ENCODE measurements at regions not wholly inside any gene's neighbourhood (a gene's known extent, or its start where the extent isn't known, plus 50 kb on each side); places are given as distances from the start of the nearest gene placed in this dataset.

DNA sequence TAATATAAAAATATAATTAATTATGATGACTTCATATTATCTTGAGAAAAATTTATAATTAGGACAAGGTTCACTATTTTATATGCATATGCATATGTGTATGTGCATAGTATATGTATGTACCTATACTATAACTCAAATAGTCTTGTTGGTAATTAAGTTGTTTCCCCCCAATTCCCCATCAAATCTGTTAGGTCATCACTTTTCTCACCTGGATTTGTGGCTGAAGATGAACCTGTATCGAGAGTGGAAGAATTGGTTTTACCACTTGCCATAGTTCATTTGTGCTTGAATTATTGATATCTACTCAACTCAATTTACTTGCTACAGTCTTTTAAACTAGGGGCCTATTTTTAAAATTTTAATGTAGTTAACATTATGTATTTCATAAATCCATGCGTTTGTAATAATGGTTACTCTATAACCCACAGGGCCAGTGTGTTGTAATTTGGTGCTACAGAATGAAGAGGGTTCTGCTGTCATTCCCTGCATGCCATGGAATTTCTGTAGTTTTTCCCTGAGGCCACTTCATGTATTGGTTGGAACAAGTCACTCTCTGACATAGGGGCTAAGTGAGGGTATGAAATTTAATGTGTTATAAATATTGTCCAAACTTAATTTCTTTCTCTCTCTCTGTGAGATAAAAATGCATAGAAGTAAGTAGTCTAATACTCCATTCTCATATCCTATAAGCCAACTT is 74.9 kb downstream of the TAF11L14 start:
- ChIA-PET CTCF (ENCODE audit: low intra/inter-chr PET ratio, low total read pairs) (no interaction called here), POLR2A (no interaction called here)
- H3K4me1 ChIP-seq (ENCODE audit: insufficient read depth, low read length): no peaks in the 10 kb centered on the region
- H3K4me2 ChIP-seq (ENCODE audit: low read depth, low read length): no peak overlapping the region
- no peaks in the 10 kb centered on the region for H3K79me2 ChIP-seq (ENCODE audit: insufficient read depth, low read length)
- H3K9ac ChIP-seq (ENCODE audit: insufficient read depth, low read depth, low read length): no peak overlapping the region
- H3K4me3 ChIP-seq (replicated peaks in 1 of 3; ENCODE audit: insufficient read depth in 1 of 3, low read depth in 2 of 3, low read length in 3 of 3): no peak overlapping the region
- no peak for DNase-seq (ENCODE audit: low spot score)
- in situ Hi-C loops (cut with HindIII; ENCODE audit: extremely low pct_ligation_motif_present, low pct_unique_long_range_greater_than_20kb): no loop called here
- BruUV-seq (replicated peaks): no TSS peak
- H2AFZ ChIP-seq (ENCODE audit: low read length): no peak overlapping the region
- intact Hi-C loops (cut with micrococcal nuclease; ENCODE audit: unreplicated experiment): no loop called here
- H4K20me1 ChIP-seq (ENCODE audit: insufficient read depth, low read length): no peaks in the 10 kb centered on the region
- FAIRE-seq: no peak
- H3K27me3 ChIP-seq (ENCODE audit: control insufficient read depth in 1 of 2, insufficient read depth in 2 of 2, low read length in 2 of 2): no peaks in the 10 kb centered on the region; a peak in 1 of 5 replicates
- no peak for ATAC-seq
- H3K9me3 ChIP-seq (ENCODE audit: low read length): peaks cover 41% of the 10 kb centered on the region
- TF ChIP-seq HOXA3 (CRISPR knock-in tag; IDR thresholded peaks at IDR 0.05) (no peak), MAFF (IDR thresholded peaks at IDR 0.05; ENCODE audit: low read depth, low read length) (peak; percentile 58), MAFK (conservative IDR thresholded peaks at IDR 0.05 in 1 of 2, IDR thresholded peaks at IDR 0.05 in 1 of 2; ENCODE audit: low read length in 2 of 2) (peak; percentile 75 to 79)
- WGBS (ENCODE audit: low lambda C conversion rate): 0% methylated on average over 2 of the region's 2 CpGs
- no peaks in the 10 kb centered on the region for H3K36me3 ChIP-seq (replicated peaks in 1 of 2; ENCODE audit: control insufficient read depth in 1 of 2, insufficient read depth in 2 of 2, low read length in 2 of 2)
- H3K27ac ChIP-seq (ENCODE audit: extremely low read length, insufficient read depth, low read length): no peak overlapping the region

GRCh38 chr5:17713301-17713700 is 79.0 kb downstream of the TAF11L14 start:
- in situ Hi-C loops (cut with HindIII; ENCODE audit: extremely low pct_ligation_motif_present, low pct_unique_long_range_greater_than_20kb): no loop called here
- FAIRE-seq: no peak
- H3K27me3 ChIP-seq (ENCODE audit: control insufficient read depth in 1 of 2, insufficient read depth in 2 of 2, low read length in 2 of 2): no peaks in the 10 kb centered on the region; a peak in 1 of 5 replicates
- ChIA-PET POLR2A (no interaction called here), CTCF (ENCODE audit: low intra/inter-chr PET ratio, low total read pairs) (no interaction called here)
- no peaks in the 10 kb centered on the region for H3K4me1 ChIP-seq (ENCODE audit: insufficient read depth, low read length)
- no peaks in the 10 kb centered on the region for H4K20me1 ChIP-seq (ENCODE audit: insufficient read depth, low read length)
- no peak overlapping the region for H3K4me3 ChIP-seq (replicated peaks in 1 of 3; ENCODE audit: insufficient read depth in 1 of 3, low read depth in 2 of 3, low read length in 3 of 3)
- H3K79me2 ChIP-seq (ENCODE audit: insufficient read depth, low read length): no peaks in the 10 kb centered on the region
- H3K9me3 ChIP-seq (ENCODE audit: low read length): peaks cover 43% of the 10 kb centered on the region
- H2AFZ ChIP-seq (ENCODE audit: low read length): no peak overlapping the region
- H3K9ac ChIP-seq (ENCODE audit: insufficient read depth, low read depth, low read length): no peak overlapping the region
- no peaks in the 10 kb centered on the region for H3K36me3 ChIP-seq (replicated peaks in 1 of 2; ENCODE audit: control insufficient read depth in 1 of 2, insufficient read depth in 2 of 2, low read length in 2 of 2)
- TF ChIP-seq TOE1 (CRISPR knock-in tag; IDR thresholded peaks at IDR 0.05) (no peak), ZNF34 (CRISPR knock-in tag; IDR thresholded peaks at IDR 0.05; ENCODE audit: borderline replicate concordance) (no peak), ZNF24 (IDR thresholded peaks at IDR 0.05) (no peak), ETV6 (CRISPR knock-in tag; conservative IDR thresholded peaks at IDR 0.05) (no peak)
- TF ChIP-seq, protein P1, sequence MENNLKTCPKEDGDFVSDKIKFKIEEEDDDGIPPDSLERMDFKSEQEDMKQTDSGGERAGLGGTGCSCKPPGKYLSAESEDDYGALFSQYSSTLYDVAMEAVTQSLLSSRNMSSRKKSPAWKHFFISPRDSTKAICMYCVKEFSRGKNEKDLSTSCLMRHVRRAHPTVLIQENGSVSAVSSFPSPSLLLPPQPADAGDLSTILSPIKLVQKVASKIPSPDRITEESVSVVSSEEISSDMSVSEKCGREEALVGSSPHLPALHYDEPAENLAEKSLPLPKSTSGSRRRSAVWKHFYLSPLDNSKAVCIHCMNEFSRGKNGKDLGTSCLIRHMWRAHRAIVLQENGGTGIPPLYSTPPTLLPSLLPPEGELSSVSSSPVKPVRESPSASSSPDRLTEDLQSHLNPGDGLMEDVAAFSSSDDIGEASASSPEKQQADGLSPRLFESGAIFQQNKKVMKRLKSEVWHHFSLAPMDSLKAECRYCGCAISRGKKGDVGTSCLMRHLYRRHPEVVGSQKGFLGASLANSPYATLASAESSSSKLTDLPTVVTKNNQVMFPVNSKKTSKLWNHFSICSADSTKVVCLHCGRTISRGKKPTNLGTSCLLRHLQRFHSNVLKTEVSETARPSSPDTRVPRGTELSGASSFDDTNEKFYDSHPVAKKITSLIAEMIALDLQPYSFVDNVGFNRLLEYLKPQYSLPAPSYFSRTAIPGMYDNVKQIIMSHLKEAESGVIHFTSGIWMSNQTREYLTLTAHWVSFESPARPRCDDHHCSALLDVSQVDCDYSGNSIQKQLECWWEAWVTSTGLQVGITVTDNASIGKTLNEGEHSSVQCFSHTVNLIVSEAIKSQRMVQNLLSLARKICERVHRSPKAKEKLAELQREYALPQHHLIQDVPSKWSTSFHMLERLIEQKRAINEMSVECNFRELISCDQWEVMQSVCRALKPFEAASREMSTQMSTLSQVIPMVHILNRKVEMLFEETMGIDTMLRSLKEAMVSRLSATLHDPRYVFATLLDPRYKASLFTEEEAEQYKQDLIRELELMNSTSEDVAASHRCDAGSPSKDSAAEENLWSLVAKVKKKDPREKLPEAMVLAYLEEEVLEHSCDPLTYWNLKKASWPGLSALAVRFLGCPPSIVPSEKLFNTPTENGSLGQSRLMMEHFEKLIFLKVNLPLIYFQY (CRISPR knock-in tag; IDR thresholded peaks at IDR 0.05; ENCODE audit: borderline replicate concordance): no peak
- ATAC-seq: no peak
- 3% methylated on average over 1 of the region's 1 CpG for WGBS (ENCODE audit: low lambda C conversion rate)
- intact Hi-C loops (cut with micrococcal nuclease; ENCODE audit: unreplicated experiment): no loop called here
- DNase-seq (ENCODE audit: low spot score): no peak
- no peak overlapping the region for H3K27ac ChIP-seq (ENCODE audit: extremely low read length, insufficient read depth, low read length)
- H3K4me2 ChIP-seq (ENCODE audit: low read depth, low read length): no peak overlapping the region
- no TSS peak for BruUV-seq (replicated peaks)

Data from HepG2 (cell line).